Cardiac muscle cell (in vitro differentiated cells and primary cell): ENCODE measurements at regions not wholly inside any gene's neighbourhood (a gene's known extent, or its start where the extent isn't known, plus 50 kb on each side); places are given as distances from the start of the nearest gene placed in this dataset.

ENCODE experiments used
- DNase-seq, 2 donors: peaks; one replicate each; pipeline versions ENCODE4 v3.0.0 to v3.0.0-alpha.2; 2010 to 2017; ENCODE audit warnings: low read depth in 1 of 2, low spot score in 1 of 2
- H3K27ac ChIP-seq: fragments of 200-600 bp; sonication (generic); 2 replicates; pipeline ENCODE4 v1.5.1; 2016
- H3K27me3 ChIP-seq: fragments of 200-600 bp; sonication (generic); 2 replicates; pipeline ENCODE4 v1.6.0; 2016; ENCODE audit warnings: control low read depth
- H3K36me3 ChIP-seq: fragments of 200-600 bp; sonication (generic); 2 replicates; pipeline ENCODE4 v1.5.1; 2016; ENCODE audit warnings: control low read depth
- H3K4me1 ChIP-seq: fragments of 200-600 bp; sonication (generic); 2 replicates; pipeline ENCODE4 v1.8.1; 2017; ENCODE audit warnings: low read depth, mild to moderate bottlenecking, mixed run types
- H3K4me3 ChIP-seq: fragments of 200-600 bp; sonication (generic); 2 replicates; pipeline ENCODE4 v1.5.1; 2016; ENCODE audit warnings: mild to moderate bottlenecking
- H3K9me3 ChIP-seq: fragments of 200-600 bp; sonication (generic); 2 replicates; pipeline ENCODE4 v1.5.1; 2017; ENCODE audit warnings: low read depth, mild to moderate bottlenecking, control low read depth
- TF ChIP-seq, protein P1 (sequence below): IDR thresholded peaks from 2 replicates; pipeline ENCODE4 v1.5.1; 2012; ENCODE audit warnings: low read depth, mild to moderate bottlenecking, low read length

DNA sequence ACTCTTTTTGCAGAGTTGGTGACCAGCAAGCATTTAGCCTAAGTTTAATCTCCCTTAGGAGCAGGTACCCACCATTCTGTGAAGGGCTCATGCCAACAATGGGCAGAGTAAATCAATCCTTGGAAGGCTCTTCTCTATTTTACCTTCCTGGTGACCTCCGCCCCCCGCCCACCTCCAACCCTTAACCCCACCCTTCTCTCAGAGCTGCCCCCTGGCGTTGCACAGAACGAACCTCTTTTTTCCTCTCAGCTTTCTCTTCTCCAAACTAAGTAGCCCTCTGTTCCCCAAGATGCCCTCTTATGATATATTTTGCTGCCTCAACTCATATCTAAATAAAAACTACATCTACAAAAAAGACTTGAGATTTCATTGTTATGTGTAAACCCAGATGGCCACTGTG lies 186.8 kb downstream of the SEC16B start:
- Histone ChIP-seq H3K36me3 (no peaks in the 10 kb centered on the region), H3K27me3 (peaks cover 25% of the 10 kb centered on the region), H3K4me1 (no peaks in the 10 kb centered on the region), H3K27ac (no peak overlapping the region), H3K4me3 (no peak overlapping the region), H3K9me3 (no peaks in the 10 kb centered on the region)
- DNase-seq: no peak
- TF ChIP-seq, protein P1, sequence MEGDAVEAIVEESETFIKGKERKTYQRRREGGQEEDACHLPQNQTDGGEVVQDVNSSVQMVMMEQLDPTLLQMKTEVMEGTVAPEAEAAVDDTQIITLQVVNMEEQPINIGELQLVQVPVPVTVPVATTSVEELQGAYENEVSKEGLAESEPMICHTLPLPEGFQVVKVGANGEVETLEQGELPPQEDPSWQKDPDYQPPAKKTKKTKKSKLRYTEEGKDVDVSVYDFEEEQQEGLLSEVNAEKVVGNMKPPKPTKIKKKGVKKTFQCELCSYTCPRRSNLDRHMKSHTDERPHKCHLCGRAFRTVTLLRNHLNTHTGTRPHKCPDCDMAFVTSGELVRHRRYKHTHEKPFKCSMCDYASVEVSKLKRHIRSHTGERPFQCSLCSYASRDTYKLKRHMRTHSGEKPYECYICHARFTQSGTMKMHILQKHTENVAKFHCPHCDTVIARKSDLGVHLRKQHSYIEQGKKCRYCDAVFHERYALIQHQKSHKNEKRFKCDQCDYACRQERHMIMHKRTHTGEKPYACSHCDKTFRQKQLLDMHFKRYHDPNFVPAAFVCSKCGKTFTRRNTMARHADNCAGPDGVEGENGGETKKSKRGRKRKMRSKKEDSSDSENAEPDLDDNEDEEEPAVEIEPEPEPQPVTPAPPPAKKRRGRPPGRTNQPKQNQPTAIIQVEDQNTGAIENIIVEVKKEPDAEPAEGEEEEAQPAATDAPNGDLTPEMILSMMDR: no peak

DNA sequence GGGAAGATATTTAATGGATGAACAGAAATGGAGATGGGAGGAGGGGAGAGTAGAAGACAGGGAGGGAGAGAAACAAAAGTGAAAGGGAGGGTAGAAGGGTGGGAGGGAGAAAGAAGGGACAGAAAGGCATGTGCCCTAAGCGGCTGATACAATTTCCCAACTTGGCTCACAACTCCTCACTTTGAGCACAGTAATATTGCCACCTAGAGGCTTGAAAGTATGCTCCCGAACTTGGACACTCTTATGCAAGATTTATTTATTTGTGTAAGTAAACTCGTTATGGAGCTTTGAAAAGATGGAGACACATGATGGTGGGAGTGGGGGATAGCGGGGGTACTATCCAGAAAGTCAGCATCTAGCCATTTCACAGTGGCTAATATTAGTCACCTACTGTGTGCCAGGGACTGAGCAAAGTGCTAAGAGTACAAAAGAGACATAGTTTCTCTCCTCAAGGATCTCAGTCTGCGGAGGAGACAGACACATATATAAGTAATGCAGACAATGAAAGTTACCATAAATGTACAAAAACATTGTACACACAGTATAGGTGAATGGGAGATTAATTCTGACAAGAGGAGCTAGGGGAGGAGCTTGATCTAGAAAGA lies 189.7 kb downstream of the SEC16B start:
- DNase-seq: peak; percentile 64 to 82

DNA sequence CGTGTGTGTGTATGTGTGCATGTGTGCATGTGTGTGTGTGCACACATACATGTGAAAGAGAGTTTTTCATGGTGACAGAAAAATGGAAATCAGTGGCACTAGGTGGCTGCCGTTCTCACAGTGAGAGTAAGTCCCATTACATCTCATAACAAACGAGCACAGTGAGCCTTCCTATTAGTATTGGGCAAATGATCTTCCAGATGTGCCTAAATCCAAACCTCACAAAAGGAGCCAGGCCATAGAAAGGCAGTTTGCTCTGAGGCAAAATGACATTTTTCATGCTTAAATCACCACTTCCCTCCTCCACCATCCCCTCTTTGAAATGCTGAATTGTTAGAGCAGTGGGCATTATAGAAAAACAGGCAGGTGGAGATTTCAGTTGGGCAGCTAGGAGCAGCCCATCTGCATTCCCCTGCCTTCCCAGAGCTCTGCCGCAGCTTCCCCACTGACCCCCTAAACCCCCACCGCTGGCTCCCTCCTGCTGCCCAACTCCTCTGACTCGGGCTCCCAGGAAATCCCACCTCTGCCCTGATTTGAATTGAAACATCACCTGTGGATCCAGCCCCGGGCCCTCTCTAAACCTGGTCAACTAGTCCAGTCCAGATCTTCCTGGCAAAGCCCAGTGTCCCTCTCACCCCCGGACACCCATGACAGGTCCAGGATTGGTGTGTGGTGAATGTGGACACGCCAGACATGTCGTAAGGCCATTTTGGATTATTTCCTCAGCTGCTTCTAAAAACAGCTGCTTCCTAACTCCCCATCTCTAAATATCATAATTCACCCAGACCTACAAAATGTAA lies 190.5 kb downstream of the SEC16B start:
- TF ChIP-seq, protein P1: no peak
- H3K36me3 ChIP-seq: no peaks in the 10 kb centered on the region
- DNase-seq: no peak
- peaks cover 25% of the 10 kb centered on the region for H3K27me3 ChIP-seq
- H3K9me3 ChIP-seq: no peaks in the 10 kb centered on the region
- no peak overlapping the region for H3K4me3 ChIP-seq
- no peaks in the 10 kb centered on the region for H3K4me1 ChIP-seq
- no peak overlapping the region for H3K27ac ChIP-seq

More for the DNA sequence above, 189.7 kb downstream of the SEC16B start:
- H3K9me3 ChIP-seq: no peaks in the 10 kb centered on the region
- no peak overlapping the region for H3K4me3 ChIP-seq
- TF ChIP-seq, protein P1: peak; percentile 62
- peaks cover 25% of the 10 kb centered on the region for H3K27me3 ChIP-seq
- H3K36me3 ChIP-seq: no peaks in the 10 kb centered on the region
- H3K4me1 ChIP-seq: no peaks in the 10 kb centered on the region
- H3K27ac ChIP-seq: no peak overlapping the region

DNA sequence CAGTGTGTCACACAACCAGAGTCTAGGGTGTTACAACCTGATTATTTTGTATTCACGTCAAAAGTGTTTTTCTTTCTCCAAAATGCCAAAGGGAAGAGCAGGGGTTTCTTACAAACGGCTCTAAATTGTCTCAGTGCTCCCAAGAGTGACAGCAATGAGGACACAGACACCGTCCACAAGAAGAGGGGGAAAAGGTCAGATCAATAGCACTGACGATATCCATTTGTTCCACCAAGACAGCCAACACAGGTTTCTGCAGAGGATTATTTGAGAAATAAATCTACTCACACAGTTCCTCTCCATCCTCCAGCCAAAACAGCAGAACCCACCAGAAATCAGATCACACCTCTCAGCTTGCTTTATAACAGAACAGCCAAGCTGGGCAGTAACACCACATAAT lies 193.9 kb downstream of the SEC16B start:
- Histone ChIP-seq H3K9me3 (no peaks in the 10 kb centered on the region), H3K4me1 (no peaks in the 10 kb centered on the region), H3K36me3 (no peaks in the 10 kb centered on the region), H3K4me3 (no peak overlapping the region), H3K27me3 (peaks cover 9% of the 10 kb centered on the region), H3K27ac (no peak overlapping the region)
- DNase-seq: no peak
- TF ChIP-seq, protein P1: no peak

DNA sequence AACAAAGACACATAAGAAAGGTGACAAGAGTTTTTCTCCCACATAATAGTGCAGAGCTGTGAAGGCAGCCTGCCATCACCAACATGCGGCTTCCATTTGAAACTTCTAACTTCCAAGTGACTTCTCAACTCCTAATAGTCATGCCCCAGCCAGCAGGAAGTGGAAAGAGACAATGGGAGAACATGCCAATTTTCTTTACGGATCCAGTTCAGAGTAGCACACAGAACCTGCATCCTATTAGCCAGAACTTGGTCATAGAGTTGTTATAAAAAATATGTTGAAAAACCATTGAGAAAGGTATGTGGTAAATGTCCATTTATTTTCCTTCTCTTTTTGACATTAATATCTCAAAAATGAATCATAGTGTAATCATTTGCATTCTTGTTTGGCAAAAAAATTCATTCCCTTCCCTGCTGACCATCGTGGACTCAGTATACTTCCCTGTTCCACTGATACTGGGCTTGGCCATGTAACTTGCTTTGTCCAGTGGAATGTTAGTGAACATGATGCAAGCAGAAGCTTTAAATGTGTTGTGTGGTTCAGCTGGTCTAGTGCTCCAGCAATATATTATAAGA lies 197.4 kb downstream of the SEC16B start:
- H3K27ac ChIP-seq: no peak overlapping the region
- no peak overlapping the region for H3K4me3 ChIP-seq
- no peaks in the 10 kb centered on the region for H3K9me3 ChIP-seq
- H3K4me1 ChIP-seq: no peaks in the 10 kb centered on the region
- H3K27me3 ChIP-seq: no peaks in the 10 kb centered on the region
- TF ChIP-seq, protein P1: no peak
- H3K36me3 ChIP-seq: no peaks in the 10 kb centered on the region
- no peak for DNase-seq
